Loucy (cell line): ENCODE measurements at regions not wholly inside any gene's neighbourhood (a gene's known extent, or its start where the extent isn't known, plus 50 kb on each side); places are given as distances from the start of the nearest gene placed in this dataset.
"Not testable (repeated sequence)": the region's sequence is repeated elsewhere in the genome, so short reads cannot be mapped to it uniquely, and the experiment has no call there.

ENCODE experiments used
- H2AFZ ChIP-seq: fragments of 200-600 bp; sonication (generic); 2 replicates; pipeline ENCODE4 v1.6.0; 2016; ENCODE audit warnings: antibody characterized with exemption, mild to moderate bottlenecking, low read length, moderate library complexity
- H3F3A ChIP-seq: fragments of 200-600 bp; 2 replicates; pipeline ENCODE4 v1.6.0; 2016; ENCODE audit warnings: antibody characterized with exemption, low read depth, mild to moderate bottlenecking
- H3K27me3 ChIP-seq: fragments of 200-600 bp; sonication (generic); 2 replicates; pipeline ENCODE4 v1.6.1; 2014; ENCODE audit warnings: low read length, mild to moderate bottlenecking; ENCODE audit not compliant: insufficient read depth, poor library complexity, severe bottlenecking
- H3K36me3 ChIP-seq: fragments of 200-600 bp; sonication (generic); 2 replicates; pipeline ENCODE4 v1.6.1; 2016; ENCODE audit warnings: low read length; ENCODE audit not compliant: insufficient read depth
- H3K4me1 ChIP-seq: fragments of 200-600 bp; sonication (generic); 2 replicates; pipeline ENCODE4 v1.5.1; 2014; ENCODE audit warnings: low read length, mild to moderate bottlenecking; ENCODE audit not compliant: insufficient read depth, poor library complexity, severe bottlenecking
- H3K4me2 ChIP-seq: fragments of 200-600 bp; sonication (generic); 2 replicates; pipeline ENCODE4 v1.6.0; 2014; ENCODE audit warnings: antibody characterized with exemption, low read length, low read depth, mild to moderate bottlenecking; ENCODE audit not compliant: poor library complexity, severe bottlenecking
- H3K4me3 ChIP-seq: fragments of 200-600 bp; sonication (generic); 2 replicates; pipeline ENCODE4 v1.5.1; 2014; ENCODE audit warnings: low read length, mild to moderate bottlenecking, mixed read lengths; ENCODE audit not compliant: poor library complexity, severe bottlenecking
- H3K79me2 ChIP-seq: fragments of 200-600 bp; sonication (generic); 2 replicates; pipeline ENCODE4 v1.6.1; 2014; ENCODE audit warnings: low read length; ENCODE audit not compliant: insufficient read depth
- H3K9ac ChIP-seq: fragments of 200-600 bp; sonication (generic); 2 replicates; pipeline ENCODE4 v1.6.0; 2014; ENCODE audit warnings: mild to moderate bottlenecking, low read depth, low read length, moderate library complexity; ENCODE audit not compliant: poor library complexity, severe bottlenecking
- H3K9me2 ChIP-seq: fragments of 200-600 bp; sonication (generic); replicated peaks from 2 replicates; pipeline ENCODE4 v1.6.1; 2016; ENCODE audit warnings: low read depth, low read length, mixed read lengths
- H3K9me3 ChIP-seq: fragments of 200-600 bp; sonication (generic); 2 replicates; pipeline ENCODE4 v1.6.1; 2014; ENCODE audit warnings: mild to moderate bottlenecking, antibody characterized with exemption, low read length, low read depth; ENCODE audit not compliant: insufficient read depth
- H4K20me1 ChIP-seq: fragments of 200-600 bp; sonication (generic); 2 replicates; pipeline ENCODE4 v1.6.0; 2014; ENCODE audit warnings: antibody characterized with exemption, low read length, mild to moderate bottlenecking; ENCODE audit not compliant: insufficient read depth, poor library complexity, severe bottlenecking
- CTCF ChIP-seq: fragments of 200-600 bp; sonication (generic); conservative IDR thresholded peaks from 2 replicates; pipeline ENCODE4 v1.5.1; 2014; ENCODE audit warnings: mild to moderate bottlenecking, antibody characterized with exemption, low read length
- EZH2phosphoT487 ChIP-seq: fragments of 200-600 bp; IDR thresholded peaks from 2 replicates; pipeline ENCODE4 v1.6.1; 2018; ENCODE audit warnings: antibody characterized with exemption, mild to moderate bottlenecking, moderate library complexity, borderline replicate concordance

- Histone ChIP-seq H3K4me2 (no peak overlapping the region), H3K9me2 (no peaks in the 10 kb centered on the region), H3K9me3 (no peaks in the 10 kb centered on the region), H3F3A (no peaks in the 10 kb centered on the region), H3K36me3 (no peaks in the 10 kb centered on the region), H3K4me3 (no peak overlapping the region), H3K9ac (no peak overlapping the region), H4K20me1 (no peaks in the 10 kb centered on the region), H3K4me1 (no peaks in the 10 kb centered on the region), H2AFZ (no peak overlapping the region), H3K27me3 (no peaks in the 10 kb centered on the region), H3K79me2 (no peaks in the 10 kb centered on the region)
- no peak for TF ChIP-seq CTCF
- TF ChIP-seq EZH2phosphoT487 = no peak
Measured at GRCh38 chr14:66010695-66011094, 475.5 kb upstream of the CCDC196 start.

GRCh38 chr14:66011855-66012254 lies 474.3 kb upstream of the CCDC196 start:
- Histone ChIP-seq H3K9me2 (no peaks in the 10 kb centered on the region), H3K27me3 (no peaks in the 10 kb centered on the region), H3K9me3 (no peaks in the 10 kb centered on the region), H3K36me3 (no peaks in the 10 kb centered on the region), H4K20me1 (no peaks in the 10 kb centered on the region), H3K4me1 (no peaks in the 10 kb centered on the region), H3K4me3 (no peak overlapping the region), H3K9ac (no peak overlapping the region), H3K4me2 (no peak overlapping the region), H3F3A (no peaks in the 10 kb centered on the region), H2AFZ (no peak overlapping the region), H3K79me2 (no peaks in the 10 kb centered on the region)
- no peak for TF ChIP-seq CTCF
- no peak for TF ChIP-seq EZH2phosphoT487

GRCh38 chr14:66013607-66014006 lies 472.6 kb upstream of the CCDC196 start:
- not testable (repeated sequence) for H2AFZ ChIP-seq, H3K4me2 ChIP-seq, H3K79me2 ChIP-seq, H3K27me3 ChIP-seq, H4K20me1 ChIP-seq, H3F3A ChIP-seq, H3K4me3 ChIP-seq, H3K4me1 ChIP-seq, H3K9me3 ChIP-seq, H3K9me2 ChIP-seq, H3K9ac ChIP-seq, H3K36me3 ChIP-seq

GRCh38 chr14:66015071-66015780 lies 470.9 kb upstream of the CCDC196 start:
- Histone ChIP-seq H3K36me3 (no peaks in the 10 kb centered on the region), H3K9ac (no peak overlapping the region), H3K9me2 (no peaks in the 10 kb centered on the region), H3F3A (no peaks in the 10 kb centered on the region), H4K20me1 (no peaks in the 10 kb centered on the region), H2AFZ (no peak overlapping the region), H3K4me2 (no peak overlapping the region), H3K79me2 (no peaks in the 10 kb centered on the region), H3K9me3 (no peaks in the 10 kb centered on the region), H3K4me1 (no peaks in the 10 kb centered on the region), H3K27me3 (no peaks in the 10 kb centered on the region), H3K4me3 (no peak overlapping the region)
- TF ChIP-seq CTCF = no peak
- TF ChIP-seq EZH2phosphoT487 = no peak
